K562 (cell line): ENCODE measurements at regions not wholly inside any gene's neighbourhood (a gene's known extent, or its start where the extent isn't known, plus 50 kb on each side); places are given as distances from the start of the nearest gene placed in this dataset.

Experiments
- ATAC-seq: fragments of 200-7000 bp; cut with Tn5 transposase; 3 replicates; pipeline ENCODE4 v1.9.1; 2020; ENCODE audit warnings: moderate library complexity
- BruUV-seq: library from RNA; stranded (reverse); fragments of 400-500 nt; replicated peaks from 2 replicates; lab custom pipeline; 2021; lab: Mats Ljungman, UMichigan
- CTCF ChIA-PET: fragments of 300-600 bp; formaldehyde crosslinking; extraction: SDS; loops from one replicate; lab custom pipeline; 2021; ENCODE audit warnings: low intra/inter-chr PET ratio; lab: Yijun Ruan, JAX
- POLR2A ChIA-PET: fragments of 300-600, 350-650 bp; sonication (Branson Sonifier 250); formaldehyde crosslinking; extraction: SDS; loops from one replicate; lab custom pipeline; 2021; ENCODE audit warnings: antibody characterized with exemption, inconsistent platforms; lab: Yijun Ruan, JAX
- DNase-seq, 4 experiments: peaks; one replicate each; pipeline versions ENCODE4 v3.0.0 to v3.0.0-alpha.2; 2011 to 2018; ENCODE audit warnings: low spot score in 3 of 4, mixed read lengths in 3 of 4; ENCODE audit errors: extremely low read depth in 1 of 4
- FAIRE-seq: peaks from 2 replicates; lab custom pipeline; 2011; peaks lifted over from hg19 to GRCh38; lab: Jason Lieb, UNC
- H2AFZ ChIP-seq: 2 replicates; pipeline ENCODE4 v1.6.0; 2011; ENCODE audit warnings: low read depth, low read length, control low read depth, inconsistent platforms
- H3K27ac ChIP-seq: fragments of 200-600 bp; 3 replicates; pipeline ENCODE4 v1.8.0; 2011; ENCODE audit warnings: low read depth, mild to moderate bottlenecking, control low read depth, inconsistent platforms, low read length, moderate library complexity, mixed read lengths; ENCODE audit errors: extremely low read depth
- H3K27me3 ChIP-seq, 2 experiments: fragments of 300-600 bp in 1 of 2; 2 replicates in 1 of 2; 3 replicates in 1 of 2; pipeline versions ENCODE4 v1.6.0 to v1.8.0; 2011; ENCODE audit warnings: inconsistent platforms in 2 of 2, low read length in 2 of 2, mild to moderate bottlenecking in 1 of 2, mixed read lengths in 1 of 2, moderate library complexity in 1 of 2; ENCODE audit not compliant: control insufficient read depth in 2 of 2, insufficient read depth in 2 of 2
- H3K36me3 ChIP-seq: fragments of 300-600 bp; 3 replicates; pipeline ENCODE4 v1.8.0; 2011; ENCODE audit warnings: mild to moderate bottlenecking, low read length, inconsistent platforms; ENCODE audit not compliant: control insufficient read depth, insufficient read depth
- H3K4me1 ChIP-seq, 2 experiments: fragments of 200-600 bp in 1 of 2; replicated peaks in 1 of 2; 2 replicates in 1 of 2; 3 replicates in 1 of 2; pipeline versions ENCODE4 v1.5.1 to v1.8.0; 2011; ENCODE audit warnings: inconsistent platforms in 2 of 2, low read length in 2 of 2, mild to moderate bottlenecking in 1 of 2, mixed read lengths in 1 of 2, moderate library complexity in 1 of 2; ENCODE audit not compliant: control insufficient read depth in 2 of 2, insufficient read depth in 2 of 2
- H3K4me2 ChIP-seq: 2 replicates; pipeline ENCODE4 v1.6.1; 2011; ENCODE audit warnings: low read length, control low read depth, inconsistent platforms, mixed read lengths; ENCODE audit not compliant: insufficient read depth
- H3K4me3 ChIP-seq: fragments of 200-600 bp; sonication (generic), shearing (Covaris generic); 2 replicates; pipeline ENCODE4 v1.5.1; 2016; ENCODE audit warnings: control low read depth, inconsistent platforms
- H3K79me2 ChIP-seq: fragments of 200-600 bp; 3 replicates; pipeline ENCODE4 v1.8.0; 2011; ENCODE audit warnings: low read length, inconsistent platforms; ENCODE audit not compliant: control insufficient read depth, insufficient read depth
- H3K9ac ChIP-seq, 2 experiments: 2 replicates each; pipeline versions ENCODE4 v1.6.0 to v1.6.1; 2011; ENCODE audit warnings: low read depth in 2 of 2, low read length in 2 of 2, control low read depth in 1 of 2, inconsistent platforms in 1 of 2, mild to moderate bottlenecking in 1 of 2, mixed read lengths in 1 of 2; ENCODE audit not compliant: insufficient read depth in 1 of 2
- H3K9me1 ChIP-seq: one replicate; pipeline ENCODE4 v1.6.0; 2011; ENCODE audit warnings: inconsistent platforms, mild to moderate bottlenecking, low read length, moderate library complexity; ENCODE audit not compliant: control insufficient read depth, insufficient read depth
- H3K9me3 ChIP-seq: replicated peaks from 2 replicates; pipeline ENCODE4 v1.5.1; 2011; ENCODE audit warnings: low read depth, low read length, inconsistent platforms; ENCODE audit not compliant: control insufficient read depth, insufficient read depth
- H4K20me1 ChIP-seq: replicated peaks from 2 replicates; pipeline ENCODE4 v1.6.1; 2011; ENCODE audit warnings: low read length, inconsistent platforms, mixed read lengths; ENCODE audit not compliant: control insufficient read depth, insufficient read depth
- ETS1 ChIP-seq: conservative IDR thresholded peaks from 2 replicates; pipeline ENCODE4 v1.6.1; 2011; ENCODE audit warnings: low read depth, mild to moderate bottlenecking, low read length; ENCODE audit not compliant: control insufficient read depth
- GABPB1 ChIP-seq: sonication (generic); formaldehyde crosslinking; IDR thresholded peaks from 2 replicates; pipeline ENCODE4 v1.8.0; 2022; ENCODE audit warnings: mild to moderate bottlenecking, missing genetic modification reagents
- MGA ChIP-seq: fragments of 450-650 bp; IDR thresholded peaks from 2 replicates; pipeline ENCODE4 v1.6.1; 2016; ENCODE audit warnings: mild to moderate bottlenecking, moderate library complexity
- NFE2L1 ChIP-seq: fragments of 450-650 bp; IDR thresholded peaks from 2 replicates; pipeline ENCODE4 v1.6.1; 2016; ENCODE audit warnings: missing genetic modification characterization, low read depth, mild to moderate bottlenecking, missing compliant biosample characterization, moderate library complexity, borderline replicate concordance
- NR2C2 ChIP-seq, 2 experiments: fragments of 200-800 bp in 1 of 2; sonication (Bioruptor generic) in 1 of 2; sonication (generic) in 1 of 2; formaldehyde crosslinking in 1 of 2; IDR thresholded peaks; 2 replicates each; pipeline versions ENCODE4 v1.6.1 to v1.8.0; 2016 to 2022; ENCODE audit warnings: mild to moderate bottlenecking in 1 of 2, missing compliant biosample characterization in 1 of 2, missing genetic modification characterization in 1 of 2, missing genetic modification reagents in 1 of 2
- PHB2 ChIP-seq: fragments of 450-650 bp; IDR thresholded peaks from 2 replicates; pipeline ENCODE4 v1.6.1; 2017; ENCODE audit warnings: low read depth
- ZNF445 ChIP-seq: fragments of 250-450 bp; sonication (Bioruptor Pico); IDR thresholded peaks from 2 replicates; pipeline ENCODE4 v1.4.0; 2020; ENCODE audit warnings: low read depth, mild to moderate bottlenecking, moderate library complexity
- ZNF639 ChIP-seq, 2 experiments: fragments of 200-800 bp in 1 of 2; sonication (Bioruptor generic) in 1 of 2; sonication (generic) in 1 of 2; formaldehyde crosslinking in 1 of 2; IDR thresholded peaks in 1 of 2; conservative IDR thresholded peaks in 1 of 2; 2 replicates each; pipeline versions ENCODE4 v1.5.0 to v1.6.1; 2016 to 2020; ENCODE audit warnings: missing compliant biosample characterization in 1 of 2, missing genetic modification characterization in 1 of 2, missing genetic modification reagents in 1 of 2
- WGBS: fragments of 100-300 bp; shearing (Covaris generic); methylation state at CpG from one replicate; pipeline ENCODE4 v1.1.6; 2016; ENCODE audit warnings: low coverage, mixed read lengths; ENCODE audit not compliant: insufficient coverage; ENCODE audit errors: missing lambda C conversion rate; 5-methylcytosine and 5-hydroxymethylcytosine counted together
- in situ Hi-C: fragments of 300-500 bp; cut with MboI; formaldehyde crosslinking; loops from 4 replicates; pipeline ENCODE4 v1.15.0; 2018; ENCODE audit warnings: inconsistent platforms, mixed read lengths
- intact Hi-C: fragments of 100-400 bp; cut with micrococcal nuclease; formaldehyde crosslinking; loops from 2 replicates; pipeline ENCODE4 v1.14.2; 2022

GRCh38 chr1:55352811-55353180 is 137.6 kb upstream of the USP24 start:
- Histone ChIP-seq H3K27ac (no peak overlapping the region), H4K20me1 (no peaks in the 10 kb centered on the region), H3K9ac (no peak overlapping the region), H3K9me1 (no peaks in the 10 kb centered on the region), H3K36me3 (no peaks in the 10 kb centered on the region), H3K9me3 (no peaks in the 10 kb centered on the region), H2AFZ (no peak overlapping the region), H3K4me3 (no peak overlapping the region), H3K4me1 (no peaks in the 10 kb centered on the region), H3K79me2 (no peaks in the 10 kb centered on the region), H3K27me3 (peaks cover 0 to 13% of the 10 kb centered on the region in 2 experiments; a peak in 2 of 5 replicates), H3K4me2 (no peak overlapping the region)
- CTCF ChIA-PET, result no interaction called here
- DNase-seq (no peak), ATAC-seq (no peak), FAIRE-seq (no peak)
- no TSS peak for BruUV-seq
- 0% methylated on average over 1 of the region's 1 CpG for WGBS
- in situ Hi-C loops, result no loop called here
- POLR2A ChIA-PET, result no interaction called here
- intact Hi-C loops, result no loop called here
- TF ChIP-seq ZNF445 (CRISPR knock-in tag), result no peak
- TF ChIP-seq NR2C2 (CRISPR knock-in tag; IDR thresholded peaks at IDR 0.05), result no peak
- no peak for TF ChIP-seq NR2C2 (tag; IDR thresholded peaks at IDR 0.05)
- no peak for TF ChIP-seq ETS1
- no peak for TF ChIP-seq PHB2
- no peak for TF ChIP-seq ZNF639 (CRISPR knock-in tag; conservative IDR thresholded peaks at IDR 0.05 in 1 of 2, IDR thresholded peaks at IDR 0.05 in 1 of 2)
- TF ChIP-seq NFE2L1 (tag), result no peak
- TF ChIP-seq GABPB1 (CRISPR knock-in tag), result no peak
- no peak for TF ChIP-seq MGA
